Iris pigment epithelial cell (primary cell): ENCODE measurements at regions not wholly inside any gene's neighbourhood (a gene's known extent, or its start where the extent isn't known, plus 50 kb on each side); places are given as distances from the start of the nearest gene placed in this dataset.

Experiments
- DNase-seq: peaks from one replicate; pipeline ENCODE4 v3.0.0-alpha.2; 2011; ENCODE audit warnings: low read depth

GRCh38 chr3:168888781-168889180 is 774.7 kb downstream of the MECOM start:
- DNase-seq: no peak

- DNase-seq: peak; percentile 18
Measured at GRCh38 chr3:168885028-168885427, 778.5 kb downstream of the MECOM start.

GRCh38 chr3:168884353-168884903 is 779.1 kb downstream of the MECOM start:
- DNase-seq: peak; percentile 80

DNA sequence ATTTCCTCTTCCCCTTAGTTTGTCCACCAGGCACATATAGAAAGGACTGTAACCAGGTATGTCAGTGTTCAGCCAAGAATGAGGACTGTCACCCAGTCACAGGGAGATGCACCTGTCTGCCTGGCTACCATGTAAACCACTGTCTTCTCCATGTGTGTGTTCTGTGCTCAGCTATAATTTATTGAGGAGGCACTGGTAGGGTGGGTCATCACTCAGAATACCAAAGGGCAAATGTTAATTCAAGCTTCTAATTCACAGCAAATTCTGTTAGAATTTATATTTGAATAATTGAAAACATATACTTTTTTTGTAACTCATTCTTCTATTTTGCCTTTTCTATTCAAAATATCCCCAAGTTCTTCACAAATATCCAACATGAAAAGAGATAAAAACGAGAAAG is 780.4 kb downstream of the MECOM start:
- DNase-seq: no peak

- no peak for DNase-seq
Measured at GRCh38 chr3:168881804-168882203, 781.7 kb downstream of the MECOM start.

- peak; percentile 6 for DNase-seq
Measured at GRCh38 chr3:168878655-168879054, 782.9 kb upstream of the GOLIM4 start.

DNA sequence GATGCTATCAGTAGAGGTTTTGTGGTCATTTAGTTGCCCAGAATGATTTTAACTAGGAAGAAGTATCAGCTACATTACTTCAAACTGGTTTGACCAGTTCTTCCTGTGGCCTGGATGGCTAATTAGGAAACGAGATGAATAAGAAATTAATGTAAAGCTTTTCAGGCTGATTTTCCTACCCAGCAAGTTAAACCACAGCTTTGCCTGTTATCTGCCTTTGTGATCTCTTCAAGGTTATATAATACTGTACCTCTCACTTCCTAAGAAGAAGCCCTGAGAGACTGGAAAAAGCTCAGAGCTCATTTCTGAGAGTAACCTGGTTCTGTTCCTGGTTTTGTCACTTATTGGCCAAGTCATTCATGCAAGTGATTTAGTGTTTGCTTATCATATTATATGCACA is 782.2 kb upstream of the GOLIM4 start:
- DNase-seq: no peak

DNA sequence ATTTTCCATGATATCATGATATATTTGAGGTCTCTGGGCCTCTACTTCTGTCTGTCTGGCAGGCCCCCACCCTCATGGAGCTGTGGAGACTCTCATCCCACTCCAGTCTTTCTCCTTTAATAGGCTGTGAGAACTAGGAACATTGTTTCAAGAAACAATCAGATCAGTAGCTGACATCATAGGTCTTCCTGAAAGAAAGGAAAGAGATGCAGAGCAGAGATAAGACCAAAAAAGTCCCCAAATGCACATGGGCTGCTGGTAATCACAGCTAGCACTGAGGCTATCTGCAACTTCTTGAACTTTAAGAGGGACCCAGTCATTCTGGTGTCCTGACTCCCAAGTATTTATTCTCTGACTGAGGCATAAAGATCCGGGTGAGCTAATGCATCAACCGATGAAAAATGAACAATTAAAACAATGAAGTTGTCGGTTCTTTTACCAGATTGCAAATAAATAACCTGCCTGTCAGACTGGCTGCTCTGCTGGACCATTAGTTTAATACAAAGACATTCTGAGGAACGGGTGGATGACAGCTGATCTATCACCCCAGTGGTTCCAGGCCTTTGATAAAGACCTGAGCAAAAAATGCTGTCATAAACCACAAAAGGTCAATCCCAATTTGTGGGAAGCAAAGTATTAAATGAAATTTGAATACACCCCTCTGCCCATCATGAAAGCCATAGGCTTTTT is 780.8 kb upstream of the GOLIM4 start:
- DNase-seq: no peak

DNA sequence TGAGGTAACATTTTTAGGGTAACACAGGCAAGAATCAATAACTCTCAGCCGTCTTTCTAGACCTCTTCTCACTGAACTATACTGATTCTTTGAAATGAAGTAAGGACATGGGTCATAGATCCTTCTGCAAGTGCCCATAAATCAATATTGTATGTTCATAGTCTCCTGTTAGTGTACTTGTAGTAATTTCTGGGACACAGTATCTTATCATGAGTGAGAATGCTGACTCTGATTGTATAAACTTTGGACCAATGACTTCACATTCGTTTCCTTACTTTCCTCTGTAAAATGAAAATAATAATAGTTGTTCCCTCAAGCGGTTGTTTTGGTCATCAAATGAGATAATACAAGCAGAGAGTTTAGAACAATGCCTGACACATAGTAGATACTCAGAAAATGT is 777.1 kb upstream of the GOLIM4 start:
- no peak for DNase-seq

- DNase-seq: no peak
Measured at GRCh38 chr3:168870892-168871291, 775.2 kb upstream of the GOLIM4 start.

DNA sequence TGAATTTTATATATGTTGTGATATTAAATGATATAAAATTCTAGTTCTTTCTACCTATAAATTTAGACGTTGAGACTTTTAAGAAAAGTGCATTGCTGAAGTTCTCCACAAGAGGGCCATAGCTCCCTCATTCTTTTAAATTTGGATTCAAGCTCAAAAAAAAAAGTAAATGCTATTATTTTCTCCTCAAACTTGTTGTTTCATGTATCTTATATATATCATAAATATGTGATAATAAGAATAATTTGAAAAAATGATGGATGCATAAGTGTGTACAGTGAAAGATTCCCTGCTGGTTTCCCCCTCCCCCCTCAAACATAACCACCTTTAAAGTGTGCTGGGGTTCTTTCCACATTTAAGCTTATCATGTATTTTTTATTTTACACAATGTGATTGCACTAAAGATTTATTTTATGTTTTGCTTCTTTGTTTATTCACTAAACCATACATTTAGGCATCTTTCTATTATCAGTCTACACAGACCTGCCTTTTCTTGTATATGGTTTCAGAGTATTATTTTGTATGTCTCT is 769.4 kb upstream of the GOLIM4 start:
- peak; percentile 39 for DNase-seq

DNA sequence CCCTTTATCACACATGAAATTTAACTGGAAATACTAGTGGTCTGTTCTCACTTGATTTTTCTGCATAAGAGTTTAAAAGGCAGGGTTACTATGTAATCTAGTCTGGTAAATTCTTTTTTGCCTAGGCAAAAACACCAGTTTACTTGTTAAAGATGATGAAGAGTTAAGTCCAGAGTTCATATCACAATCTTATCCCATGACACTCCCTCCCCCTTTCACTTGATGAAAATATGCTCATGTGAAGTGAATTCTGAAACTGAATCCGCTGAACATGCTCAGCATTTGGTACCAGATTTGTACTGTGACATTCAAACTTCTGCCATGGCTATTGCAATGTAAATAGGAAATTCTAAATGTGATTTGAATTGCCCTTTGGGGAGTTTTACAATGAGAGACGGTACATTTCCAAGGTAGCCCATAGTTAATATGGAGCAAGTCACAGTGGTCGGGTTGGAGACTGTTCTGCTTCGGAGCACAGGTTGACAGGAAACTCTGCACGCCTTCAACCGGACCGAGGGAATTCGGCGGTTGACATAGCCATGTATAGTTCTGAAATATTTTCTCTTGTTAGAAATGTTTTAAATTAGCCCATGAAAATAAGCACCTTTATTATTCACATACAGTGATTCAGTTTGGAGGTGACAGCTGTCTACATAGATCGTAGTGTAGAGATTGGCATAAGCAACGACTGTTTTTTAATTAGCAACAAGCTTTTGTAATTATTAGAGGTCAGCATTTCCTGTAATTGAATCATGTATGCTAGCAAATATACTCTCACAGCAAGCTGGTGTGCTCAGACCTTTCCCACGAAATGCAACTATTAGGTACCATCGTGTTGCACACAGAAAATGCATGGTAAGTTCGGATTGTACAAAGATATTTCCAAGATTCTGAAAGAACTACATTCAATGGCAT is 768.6 kb upstream of the GOLIM4 start:
- DNase-seq: no peak

DNA sequence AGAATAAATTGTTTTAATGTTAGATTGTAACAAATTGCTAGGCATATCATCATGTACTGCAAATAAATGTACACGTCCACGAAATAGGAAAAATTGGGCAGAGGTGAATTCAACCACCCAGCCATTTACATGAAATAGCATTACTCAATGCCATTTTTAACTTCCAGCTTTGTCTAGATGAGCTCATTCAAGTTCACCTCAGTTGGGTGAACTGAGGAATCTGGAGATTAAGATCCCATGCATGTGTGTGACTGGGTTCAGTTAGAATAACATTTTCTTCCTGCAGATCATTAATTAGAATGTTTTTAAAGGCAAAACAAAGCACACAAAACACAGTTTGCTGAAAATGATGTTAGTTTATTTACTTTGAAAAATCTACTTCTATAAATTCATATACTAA is 767.8 kb upstream of the GOLIM4 start:
- DNase-seq: no peak

DNA sequence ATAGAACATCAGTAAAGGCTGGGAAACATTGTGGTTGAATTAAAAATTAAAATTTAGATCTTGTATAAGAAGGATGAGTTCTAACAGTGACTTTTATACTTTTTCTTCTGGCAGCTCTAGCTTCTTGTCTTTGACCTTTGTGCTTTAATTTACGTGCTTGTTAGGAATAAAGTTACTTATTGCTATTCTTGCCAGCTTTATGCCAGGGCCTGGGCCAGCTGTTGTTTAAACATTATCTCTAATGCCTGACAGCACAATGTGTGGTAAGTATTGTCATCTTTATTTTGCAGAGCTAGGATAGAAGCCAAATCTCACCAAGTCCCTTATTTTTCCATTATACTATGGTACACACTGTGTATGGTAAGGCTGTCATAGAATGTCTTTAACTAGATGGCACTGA is 766.7 kb upstream of the GOLIM4 start:
- no peak for DNase-seq

GRCh38 chr3:168860592-168860991 is 764.9 kb upstream of the GOLIM4 start:
- DNase-seq: no peak

DNA sequence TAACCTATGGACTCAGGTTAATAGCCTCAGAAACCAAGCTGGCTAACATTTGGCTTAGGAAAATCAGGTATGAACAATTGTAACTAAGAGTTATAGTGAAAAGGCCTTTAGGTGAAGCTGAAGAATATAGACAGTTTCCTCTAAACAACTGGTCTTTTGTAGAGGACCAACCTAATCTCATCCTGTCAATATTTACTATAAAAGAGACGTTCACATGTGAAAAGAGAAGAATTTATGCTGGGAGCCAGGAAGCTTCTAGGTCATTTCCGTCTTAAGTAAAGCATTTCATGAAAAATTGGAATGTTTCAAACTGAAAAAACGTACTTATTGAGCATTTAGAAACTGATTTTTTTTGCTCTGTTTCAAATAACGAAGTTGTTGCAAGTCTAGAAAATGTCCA is 764.3 kb upstream of the GOLIM4 start:
- DNase-seq: no peak

GRCh38 chr3:168859574-168859973 is 763.9 kb upstream of the GOLIM4 start:
- DNase-seq: no peak

DNA sequence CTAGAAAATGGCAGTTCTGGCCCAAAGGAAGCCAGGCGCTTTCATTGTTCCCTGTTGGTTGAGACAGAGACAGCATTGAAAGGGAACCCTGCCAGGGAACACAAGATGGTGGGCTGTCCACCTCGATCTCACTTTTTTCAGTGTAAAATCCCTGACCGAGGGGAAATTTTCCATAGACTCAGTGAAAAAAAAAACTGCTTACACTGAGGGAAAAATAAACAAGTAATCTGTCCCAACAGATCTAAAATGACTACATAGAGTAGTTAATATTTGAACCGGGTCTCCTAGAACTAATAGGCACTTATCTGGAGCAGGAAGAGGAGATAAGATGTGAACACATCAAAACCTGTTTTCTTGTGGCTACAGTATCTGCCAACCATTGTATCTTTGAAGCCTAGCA is 763.4 kb upstream of the GOLIM4 start:
- no peak for DNase-seq

DNA sequence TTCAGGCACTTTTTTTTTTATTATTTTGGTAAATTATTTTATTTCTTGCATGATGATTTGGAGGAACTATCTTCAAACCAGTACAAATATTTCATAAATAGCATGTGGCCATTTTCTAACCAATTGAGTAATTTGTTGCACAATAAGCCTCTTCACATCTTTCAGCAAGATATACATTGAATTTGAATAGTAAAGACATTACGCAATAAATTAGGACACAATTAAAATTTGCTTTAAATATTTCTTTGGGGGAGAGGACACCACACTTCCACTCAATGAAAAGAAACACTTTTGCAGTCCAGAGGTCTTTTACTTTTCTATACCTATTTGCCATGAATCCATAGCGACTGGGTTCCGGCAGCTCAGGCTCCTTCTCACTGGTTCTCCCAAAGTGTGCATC is 762.6 kb upstream of the GOLIM4 start:
- no peak for DNase-seq

- DNase-seq: no peak
Measured at GRCh38 chr3:168850109-168850508, 754.4 kb upstream of the GOLIM4 start.

DNA sequence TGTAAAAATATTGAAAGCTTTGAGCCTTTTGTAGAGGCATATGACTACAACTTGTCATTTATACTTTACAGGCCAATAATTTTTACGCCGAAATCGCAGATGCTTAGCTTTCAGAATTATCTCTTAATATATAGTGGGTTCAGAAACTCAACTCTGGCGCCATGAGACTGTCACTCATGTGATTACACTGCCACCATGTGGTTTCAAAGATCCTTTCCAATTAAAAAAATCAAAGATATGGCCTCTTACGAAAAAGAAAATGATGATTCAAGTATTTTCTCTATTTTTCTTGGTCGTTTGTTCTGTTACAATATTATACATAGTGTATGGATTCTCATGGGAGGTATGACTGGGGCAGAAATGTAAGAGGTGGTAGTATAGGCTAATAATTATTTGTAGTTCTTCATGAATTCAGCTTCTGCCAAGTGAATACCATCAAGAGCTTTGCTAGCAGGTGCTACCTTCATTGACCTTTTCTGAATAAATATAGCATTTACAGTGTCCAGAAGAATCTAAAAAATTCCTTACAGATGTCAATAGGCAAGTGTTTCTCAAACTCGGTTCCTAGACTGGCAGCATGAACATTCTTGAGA is 751.7 kb upstream of the GOLIM4 start:
- peak; percentile 54 for DNase-seq

GRCh38 chr3:168844894-168845482 is 749.3 kb upstream of the GOLIM4 start:
- DNase-seq: no peak
